Gastroesophageal sphincter (tissue), 3 donors: ENCODE measurements at regions not wholly inside any gene's neighbourhood (a gene's known extent, or its start where the extent isn't known, plus 50 kb on each side); places are given as distances from the start of the nearest gene placed in this dataset.

Source experiments
- CTCF ChIP-seq, 4 experiments: fragments of 200-600 bp in 2 of 4; fragments of 450-650 bp in 2 of 4; sonication (generic) in 1 of 4; IDR thresholded peaks; one replicate each; pipeline ENCODE4 v1.5.1; 2017 to 2019; ENCODE audit warnings: antibody characterized with exemption in 4 of 4, mild to moderate bottlenecking in 2 of 4, moderate library complexity in 2 of 4
- EP300 ChIP-seq: sonication (generic); formaldehyde crosslinking; IDR thresholded peaks from one replicate; pipeline ENCODE4 v1.6.1; 2017; ENCODE audit warnings: antibody characterized with exemption, mild to moderate bottlenecking
- POLR2A ChIP-seq, 2 donors: fragments of 450-650 bp; IDR thresholded peaks; one replicate each; pipeline ENCODE4 v1.6.1; 2017; ENCODE audit warnings: antibody characterized with exemption in 2 of 2, mild to moderate bottlenecking in 2 of 2, moderate library complexity in 1 of 2

DNA sequence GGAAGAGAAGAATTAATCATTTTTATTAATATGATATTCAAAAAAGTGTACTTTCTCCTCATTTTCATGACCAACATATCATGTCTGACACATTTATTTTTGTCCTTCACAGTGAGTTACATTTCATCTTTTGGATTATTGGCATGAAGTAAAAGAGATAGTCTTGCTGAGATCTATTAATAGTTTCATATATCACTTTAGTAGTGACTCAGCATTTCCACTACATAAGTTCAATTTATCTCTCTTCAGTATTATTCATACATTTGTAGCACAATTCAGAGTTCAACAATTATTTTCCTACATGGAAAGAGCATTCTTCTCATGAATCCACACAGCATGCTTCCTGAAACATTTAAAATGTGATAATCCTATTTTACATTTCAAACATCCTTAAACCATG, 1461.1 kb downstream of the TECRL start:
- TF ChIP-seq CTCF (IDR thresholded peaks at IDR 0.05) (no peak), POLR2A (IDR thresholded peaks at IDR 0.05) (no peak), EP300 (no peak)
